AG04449 (cell line): ENCODE measurements at regions not wholly inside any gene's neighbourhood (a gene's known extent, or its start where the extent isn't known, plus 50 kb on each side); places are given as distances from the start of the nearest gene placed in this dataset.
"Not testable (repeated sequence)": the region's sequence is repeated elsewhere in the genome, so short reads cannot be mapped to it uniquely, and the experiment has no call there.

Experiments used
- CTCF ChIA-PET: fragments of 350-600 bp; formaldehyde crosslinking; extraction: SDS; loops from one replicate; lab custom pipeline; 2021; ENCODE audit warnings: antibody characterized with exemption; lab: Yijun Ruan, JAX
- POLR2A ChIA-PET: fragments of 400-600, 350-600 bp; formaldehyde crosslinking; extraction: SDS; loops from one replicate; lab custom pipeline; 2020; ENCODE audit warnings: antibody characterized with exemption, inconsistent platforms; lab: Yijun Ruan, JAX
- DNase-seq: peaks from one replicate; pipeline ENCODE4 v3.0.0-alpha.2; 2010; ENCODE audit warnings: low read depth, low spot score
- H3K4me3 ChIP-seq: 2 replicates; pipeline ENCODE4 v1.5.1; 2011; ENCODE audit warnings: low read depth, mild to moderate bottlenecking, control low read depth, low read length
- CTCF ChIP-seq: IDR thresholded peaks from one replicate; pipeline ENCODE4 v1.5.1; 2011; ENCODE audit warnings: mild to moderate bottlenecking, moderate library complexity, low read length, control low read depth, inconsistent platforms; ENCODE audit not compliant: insufficient read depth; ENCODE audit errors: missing control alignments

DNA sequence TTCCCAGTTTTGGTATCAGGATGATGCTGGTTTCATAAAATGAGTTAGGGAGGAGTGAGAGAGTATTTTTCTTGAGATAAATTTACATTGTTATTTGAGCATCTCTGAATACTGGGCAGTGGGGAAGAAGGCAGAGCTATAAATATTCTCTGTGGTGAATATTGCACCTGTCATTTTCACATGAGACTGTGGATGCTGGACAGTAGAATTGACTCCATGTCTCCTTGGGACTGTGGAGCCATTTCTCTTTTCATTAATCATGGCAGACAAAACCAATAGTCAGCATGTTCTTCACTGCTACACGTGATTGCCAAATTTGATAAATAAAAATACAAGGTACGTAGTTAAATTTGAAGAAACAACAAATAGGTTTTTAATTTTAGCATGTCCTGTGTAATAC lies 81.2 kb upstream of the PHACTR1 start:
- ChIA-PET POLR2A (no interaction called here), CTCF (interaction anchor here (1.2 to 3.7 kb wide), 3 partner anchors 9 to 258 kb away, joined by 3 to 62 read pairs (median 17); no protein-coding TSS in a partner anchor)
- no peak for TF ChIP-seq CTCF
- no peak overlapping the region for H3K4me3 ChIP-seq
- DNase-seq, result no peak

DNA sequence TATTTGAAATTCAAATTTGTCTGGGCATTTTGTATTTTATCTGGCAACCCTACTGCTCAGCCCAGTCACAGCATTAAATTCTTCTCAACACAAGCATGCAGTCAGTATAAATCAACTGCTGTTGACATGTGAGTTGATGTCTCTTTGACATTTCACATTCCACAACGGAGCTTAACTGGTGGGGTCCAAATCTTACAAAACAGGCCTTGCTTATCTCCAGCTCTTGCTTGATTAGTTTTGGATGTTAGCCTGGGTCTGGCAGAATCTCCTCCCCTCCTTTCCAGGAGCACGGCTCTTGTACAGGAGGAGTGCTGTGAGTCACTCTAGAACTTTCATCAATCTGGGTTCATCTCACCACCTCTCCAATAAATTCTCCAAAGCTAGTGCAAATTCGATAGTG lies 80.8 kb upstream of the PHACTR1 start:
- CTCF ChIA-PET, result interaction anchor here (1.2 to 3.7 kb wide), 3 partner anchors 9 to 258 kb away, joined by 3 to 62 read pairs (median 17); no protein-coding TSS in a partner anchor
- TF ChIP-seq CTCF, result no peak
- no peak overlapping the region for H3K4me3 ChIP-seq
- POLR2A ChIA-PET, result no interaction called here
- DNase-seq, result no peak

DNA sequence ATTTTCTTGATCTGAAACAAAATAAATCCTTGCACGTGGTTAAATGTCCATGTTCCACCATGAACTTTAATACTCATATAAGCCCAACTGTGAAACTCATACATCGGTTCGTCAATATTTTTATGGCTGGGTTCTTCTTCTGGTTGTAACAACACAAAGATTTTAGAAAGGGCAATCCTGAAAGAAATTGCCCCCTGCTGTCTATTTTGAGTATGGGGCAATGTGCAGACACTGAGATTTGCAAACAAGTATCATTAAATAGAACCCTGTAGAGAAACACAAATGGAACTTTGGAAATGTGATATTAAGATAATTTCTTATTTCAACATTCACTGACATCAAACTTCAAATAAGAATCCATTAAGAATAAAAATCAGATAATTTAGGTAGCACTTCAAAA lies 80.2 kb upstream of the PHACTR1 start:
- no peak overlapping the region for H3K4me3 ChIP-seq
- CTCF ChIA-PET, result interaction anchor here (0.9 to 3.7 kb wide), 6 partner anchors 10 to 257 kb away, joined by 3 to 62 read pairs (median 3); no protein-coding TSS in a partner anchor
- no peak for TF ChIP-seq CTCF
- POLR2A ChIA-PET, result no interaction called here
- DNase-seq, result no peak

DNA sequence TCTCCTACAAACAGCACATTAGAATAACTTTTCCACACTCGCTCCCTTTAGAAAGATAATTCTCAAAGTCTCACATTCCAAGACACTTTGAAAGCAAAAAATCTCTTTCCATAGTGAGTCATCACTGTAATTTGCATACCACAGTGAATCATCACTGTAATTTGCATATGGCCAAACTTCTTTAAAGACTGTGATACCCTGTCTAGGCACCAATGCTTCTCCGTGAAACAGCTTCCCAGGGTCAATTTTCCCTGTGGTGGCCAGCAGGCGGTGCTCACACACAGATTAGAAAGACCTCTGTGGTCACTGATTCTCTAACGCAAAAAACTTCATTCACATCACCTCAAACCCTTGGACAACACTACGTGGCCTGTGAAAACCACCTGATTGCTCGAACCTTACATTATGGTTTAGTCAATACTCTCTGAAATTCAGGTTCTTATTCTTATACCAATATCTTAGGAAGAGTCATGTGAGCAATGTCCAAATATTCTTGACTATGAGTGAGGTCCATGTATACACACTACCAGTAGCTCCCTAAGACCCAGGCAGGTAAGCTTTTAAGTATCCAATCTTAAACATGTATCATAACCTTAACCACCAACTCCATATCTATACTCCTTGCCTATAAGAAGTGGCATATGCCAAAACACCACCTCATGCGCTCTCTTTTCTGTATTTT lies 78.5 kb upstream of the PHACTR1 start:
- H3K4me3 ChIP-seq, result no peak overlapping the region
- ChIA-PET POLR2A (no interaction called here), CTCF (interaction anchor here (0.6 to 3.7 kb wide), 13 partner anchors 8 to 345 kb away, joined by 3 to 62 read pairs (median 3); no protein-coding TSS in a partner anchor)
- TF ChIP-seq CTCF, result peak; percentile 72
- DNase-seq, result no peak

DNA sequence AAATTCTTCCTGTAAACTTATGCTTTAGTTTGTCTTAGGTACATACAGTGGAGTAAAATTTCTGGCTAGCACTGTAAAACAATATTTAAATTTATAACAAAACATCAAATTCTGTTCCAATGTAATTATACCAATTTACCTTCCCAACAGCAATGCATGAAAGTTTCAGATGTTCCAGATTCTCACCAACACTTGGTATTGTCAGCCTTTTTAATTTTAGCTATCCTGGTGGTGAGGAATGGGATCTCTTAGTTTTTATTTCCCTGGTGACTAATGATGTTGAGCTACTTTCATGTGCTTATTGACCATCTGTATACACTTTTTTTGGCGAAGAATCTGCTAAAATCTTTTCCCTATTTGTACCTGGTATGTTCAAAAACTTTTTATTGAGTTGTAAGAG lies 76.1 kb upstream of the PHACTR1 start:
- ChIA-PET POLR2A (no interaction called here), CTCF (no interaction called here)
- no peak for TF ChIP-seq CTCF
- no peak for DNase-seq
- no peak overlapping the region for H3K4me3 ChIP-seq

- H3K4me3 ChIP-seq, POLR2A ChIA-PET, DNase-seq, CTCF ChIA-PET: not testable (repeated sequence)
Observed at GRCh38 chr6:12641785-12642184, 74.8 kb upstream of the PHACTR1 start.
